PC-9 (cell line): ENCODE measurements at regions not wholly inside any gene's neighbourhood (a gene's known extent, or its start where the extent isn't known, plus 50 kb on each side); places are given as distances from the start of the nearest gene placed in this dataset.
A peak's percentile ranks its signal among the peaks of the same experiment; 100 is the strongest.

Experiments
- BruUV-seq: library from RNA; stranded (reverse); fragments of 400-500 nt; replicated peaks from 2 replicates; lab custom pipeline; 2021; lab: Mats Ljungman, UMichigan
- CTCF ChIA-PET: fragments of 300-600 bp; sonication (Branson Sonifier 250); formaldehyde crosslinking; loops from one replicate; lab custom pipeline; 2022; ENCODE audit warnings: antibody characterized with exemption; lab: Charles Lee
- POLR2A ChIA-PET: fragments of 300-600 bp; sonication (Branson Sonifier 250); formaldehyde crosslinking; loops from one replicate; lab custom pipeline; 2022; ENCODE audit warnings: antibody characterized with exemption; ENCODE audit not compliant: unreplicated experiment; lab: Charles Lee
- DNase-seq, 2 experiments: peaks; one replicate each; pipeline versions ENCODE4 v3.0.0 to v3.0.0-alpha.2; 2015 to 2022; ENCODE audit warnings: mixed read lengths in 1 of 2
- H2AFZ ChIP-seq: fragments of 200-600 bp; sonication (generic); 2 replicates; pipeline ENCODE4 v1.8.1; 2017; ENCODE audit warnings: antibody characterized with exemption
- H3F3A ChIP-seq: fragments of 200-600 bp; sonication (generic); 2 replicates; pipeline ENCODE4 v1.8.1; 2017; ENCODE audit warnings: antibody characterized with exemption, mild to moderate bottlenecking, low read depth; ENCODE audit not compliant: insufficient read depth
- H3K27ac ChIP-seq: fragments of 200-600 bp; sonication (generic); 2 replicates; pipeline ENCODE4 v1.6.1; 2016; ENCODE audit warnings: mixed run types
- H3K27me3 ChIP-seq: fragments of 200-600 bp; sonication (generic); 2 replicates; pipeline ENCODE4 v1.6.1; 2016; ENCODE audit warnings: low read depth, mixed run types; ENCODE audit not compliant: insufficient read depth
- H3K36me3 ChIP-seq: fragments of 200-600 bp; sonication (generic); 2 replicates; pipeline ENCODE4 v1.6.1; 2016; ENCODE audit warnings: low read depth, mixed run types
- H3K4me1 ChIP-seq: fragments of 200-600 bp; sonication (generic); replicated peaks from 2 replicates; pipeline ENCODE4 v1.6.1; 2016; ENCODE audit warnings: mixed run types; ENCODE audit not compliant: insufficient read depth
- H3K4me2 ChIP-seq: fragments of 200-600 bp; sonication (generic); 2 replicates; pipeline ENCODE4 v1.6.1; 2017; ENCODE audit warnings: mixed run types
- H3K4me3 ChIP-seq: fragments of 200-600 bp; sonication (generic); 2 replicates; pipeline ENCODE4 v1.6.1; 2016; ENCODE audit warnings: mixed run types
- H3K79me2 ChIP-seq: fragments of 200-600 bp; sonication (generic); 2 replicates; pipeline ENCODE4 v1.6.1; 2017; ENCODE audit warnings: low read depth, mixed run types
- H3K9me2 ChIP-seq: fragments of 200-600 bp; sonication (generic); 2 replicates; pipeline ENCODE4 v1.8.1; 2017; ENCODE audit warnings: mild to moderate bottlenecking; ENCODE audit not compliant: insufficient read depth
- H3K9me3 ChIP-seq: fragments of 200-600 bp; sonication (generic); 2 replicates; pipeline ENCODE4 v1.8.1; 2016; ENCODE audit warnings: low read depth; ENCODE audit not compliant: insufficient read depth
- H4K20me1 ChIP-seq: fragments of 200-600 bp; sonication (generic); 2 replicates; pipeline ENCODE4 v1.8.1; 2017; ENCODE audit not compliant: insufficient read depth
- CTCF ChIP-seq: fragments of 200-600 bp; sonication (generic); conservative IDR thresholded peaks from 2 replicates; pipeline ENCODE4 v1.6.1; 2017; ENCODE audit warnings: mixed run types, antibody characterized with exemption, mild to moderate bottlenecking, moderate library complexity
- EZH2 ChIP-seq: fragments of 200-600 bp; sonication (generic); IDR thresholded peaks from 2 replicates; pipeline ENCODE4 v1.8.0; 2017; ENCODE audit warnings: antibody characterized with exemption, low read depth
- intact Hi-C: fragments of 100-400 bp; cut with micrococcal nuclease; formaldehyde crosslinking; loops from one replicate; pipeline ENCODE4 v1.10.0; 2022; ENCODE audit not compliant: unreplicated experiment

GRCh38 chr5:5929291-5930020 is 448.9 kb downstream of the MED10 start:
- Histone ChIP-seq H3K27ac (no peak overlapping the region), H3K9me3 (no peaks in the 10 kb centered on the region), H3K4me3 (no peak overlapping the region), H3K9me2 (no peaks in the 10 kb centered on the region), H3K36me3 (no peaks in the 10 kb centered on the region), H3K4me1 (no peaks in the 10 kb centered on the region), H3K27me3 (peaks cover 60% of the 10 kb centered on the region), H3K79me2 (no peaks in the 10 kb centered on the region), H3K4me2 (no peak overlapping the region), H3F3A (no peaks in the 10 kb centered on the region), H2AFZ (no peak overlapping the region), H4K20me1 (no peaks in the 10 kb centered on the region)
- intact Hi-C loops: no loop called here
- no TSS peak for BruUV-seq
- POLR2A ChIA-PET: no interaction called here
- DNase-seq: no peak
- CTCF ChIA-PET: interaction anchor here (0.5 kb wide), 1 partner anchor 57 kb away, joined by 4 read pairs; no protein-coding TSS in a partner anchor
- TF ChIP-seq EZH2: no peak
- no peak for TF ChIP-seq CTCF

- DNase-seq: no peak
- Histone ChIP-seq H3K27me3 (peaks cover 63% of the 10 kb centered on the region), H2AFZ (no peak overlapping the region), H3K9me3 (no peaks in the 10 kb centered on the region), H3K4me2 (no peak overlapping the region), H4K20me1 (no peaks in the 10 kb centered on the region), H3K79me2 (no peaks in the 10 kb centered on the region), H3K4me1 (no peaks in the 10 kb centered on the region), H3K9me2 (no peaks in the 10 kb centered on the region), H3K36me3 (no peaks in the 10 kb centered on the region), H3K4me3 (no peak overlapping the region), H3F3A (no peaks in the 10 kb centered on the region), H3K27ac (no peak overlapping the region)
- TF ChIP-seq EZH2 (no peak), CTCF (no peak)
- no TSS peak for BruUV-seq
- intact Hi-C loops: no loop called here
- ChIA-PET POLR2A (no interaction called here), CTCF (no interaction called here)
Observed at GRCh38 chr5:5925191-5925590, 453.2 kb downstream of the MED10 start.

GRCh38 chr5:5919411-5919810 is 458.9 kb downstream of the MED10 start:
- Histone ChIP-seq H3K79me2 (no peaks in the 10 kb centered on the region), H3K36me3 (no peaks in the 10 kb centered on the region), H3K4me3 (no peak overlapping the region), H4K20me1 (no peaks in the 10 kb centered on the region), H3K4me1 (no peaks in the 10 kb centered on the region), H3K9me2 (no peaks in the 10 kb centered on the region), H3K9me3 (no peaks in the 10 kb centered on the region), H3K27ac (no peak overlapping the region), H3K4me2 (no peak overlapping the region), H2AFZ (no peak overlapping the region), H3K27me3 (peaks cover 19% of the 10 kb centered on the region; the same call in 1 of the 2 replicates), H3F3A (no peaks in the 10 kb centered on the region)
- peak in 1 of 2 experiments; percentile 59 for DNase-seq
- no TSS peak for BruUV-seq
- ChIA-PET POLR2A (no interaction called here), CTCF (no interaction called here)
- intact Hi-C loops: no loop called here
- TF ChIP-seq CTCF (no peak), EZH2 (no peak)
